DND-41 (cell line): ENCODE measurements at regions not wholly inside any gene's neighbourhood (a gene's known extent, or its start where the extent isn't known, plus 50 kb on each side); places are given as distances from the start of the nearest gene placed in this dataset.

Source experiments
- ATAC-seq: fragments of 200-7000 bp; cut with Tn5 transposase; 3 replicates; pipeline ENCODE4 v1.9.1; 2021; ENCODE audit warnings: low read depth; ENCODE audit not compliant: insufficient read depth
- DNase-seq: peaks from one replicate; pipeline ENCODE4 v3.0.0-alpha.2; 2020
- H2AFZ ChIP-seq: 2 replicates; pipeline ENCODE4 v1.6.0; 2012; ENCODE audit warnings: low read depth, low read length
- H3K27ac ChIP-seq: 2 replicates; pipeline ENCODE4 v1.5.1; 2012; ENCODE audit warnings: low read length, inconsistent platforms
- H3K27me3 ChIP-seq: fragments of 200-600 bp; sonication (generic); 2 replicates; pipeline ENCODE4 v1.6.0; 2012; ENCODE audit warnings: low read length, mild to moderate bottlenecking, inconsistent platforms; ENCODE audit not compliant: insufficient read depth, poor library complexity
- H3K36me3 ChIP-seq: 2 replicates; pipeline ENCODE4 v1.5.1; 2012; ENCODE audit warnings: low read length, inconsistent platforms; ENCODE audit not compliant: insufficient read depth
- H3K4me1 ChIP-seq: 2 replicates; pipeline ENCODE4 v1.5.1; 2012; ENCODE audit warnings: mild to moderate bottlenecking, low read length; ENCODE audit not compliant: insufficient read depth
- H3K4me2 ChIP-seq: 2 replicates; pipeline ENCODE4 v1.6.0; 2012; ENCODE audit warnings: mild to moderate bottlenecking, moderate library complexity, low read length, inconsistent platforms; ENCODE audit not compliant: insufficient read depth
- H3K4me3 ChIP-seq, 2 experiments: fragments of 200-600 bp in 1 of 2; shearing (Covaris generic) in 1 of 2; 2 replicates each; pipeline ENCODE4 v1.5.1; 2012 to 2016; ENCODE audit warnings: inconsistent platforms in 2 of 2, low read length in 2 of 2, mild to moderate bottlenecking in 2 of 2, low read depth in 1 of 2, moderate library complexity in 1 of 2
- H3K79me2 ChIP-seq: 2 replicates; pipeline ENCODE4 v1.6.0; 2012; ENCODE audit warnings: low read length, inconsistent platforms; ENCODE audit not compliant: insufficient read depth
- H3K9ac ChIP-seq: 2 replicates; pipeline ENCODE4 v1.6.0; 2012; ENCODE audit warnings: low read depth, mild to moderate bottlenecking, inconsistent platforms, low read length, moderate library complexity
- H3K9me3 ChIP-seq: 2 replicates; pipeline ENCODE4 v1.5.1; 2012; ENCODE audit warnings: low read length, moderate library complexity, mild to moderate bottlenecking, inconsistent platforms; ENCODE audit not compliant: insufficient read depth, severe bottlenecking
- H4K20me1 ChIP-seq: 2 replicates; pipeline ENCODE4 v1.6.0; 2012; ENCODE audit warnings: low read length; ENCODE audit not compliant: insufficient read depth
- EZH2 ChIP-seq: IDR thresholded peaks from 3 replicates; pipeline ENCODE4 v1.6.1; 2012; ENCODE audit warnings: borderline replicate concordance, low read depth, mild to moderate bottlenecking, moderate library complexity, low read length, inconsistent platforms; ENCODE audit not compliant: severe bottlenecking
- TF ChIP-seq, protein P1 (sequence below): IDR thresholded peaks from 2 replicates; pipeline ENCODE4 v1.5.1; 2012; ENCODE audit warnings: borderline replicate concordance, low read length, moderate library complexity, mild to moderate bottlenecking; ENCODE audit not compliant: poor library complexity, severe bottlenecking; ENCODE audit errors: extremely low read depth

DNA sequence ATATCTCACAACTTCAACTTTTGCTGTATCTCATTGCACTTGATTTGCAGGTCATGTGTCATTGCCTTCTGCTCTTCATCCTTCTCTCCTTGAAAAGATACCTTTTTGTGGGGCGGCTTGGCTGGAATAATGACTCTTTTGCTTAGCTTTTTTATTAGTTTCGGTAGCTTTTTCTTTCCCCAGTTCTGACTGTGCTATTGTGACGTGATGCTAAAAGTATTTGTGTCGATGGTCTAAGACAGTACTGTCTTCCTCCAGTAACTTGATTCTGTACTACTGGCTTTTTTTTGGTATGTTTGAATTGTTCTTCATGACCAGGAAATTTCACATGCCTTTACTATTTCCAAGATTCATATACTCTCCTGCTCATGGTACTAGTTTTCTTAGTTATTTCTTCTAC lies 63.1 kb downstream of the SLITRK1 start:
- no peaks in the 10 kb centered on the region for H3K27me3 ChIP-seq
- H3K27ac ChIP-seq, result no peak overlapping the region
- no peaks in the 10 kb centered on the region for H3K4me1 ChIP-seq
- no peak overlapping the region for H3K4me2 ChIP-seq
- H3K79me2 ChIP-seq, result no peaks in the 10 kb centered on the region
- H4K20me1 ChIP-seq, result no peaks in the 10 kb centered on the region
- peaks cover 6% of the 10 kb centered on the region; the same call in 1 of the 2 replicates for H3K36me3 ChIP-seq
- H3K4me3 ChIP-seq, result no peak overlapping the region
- TF ChIP-seq, protein P1, sequence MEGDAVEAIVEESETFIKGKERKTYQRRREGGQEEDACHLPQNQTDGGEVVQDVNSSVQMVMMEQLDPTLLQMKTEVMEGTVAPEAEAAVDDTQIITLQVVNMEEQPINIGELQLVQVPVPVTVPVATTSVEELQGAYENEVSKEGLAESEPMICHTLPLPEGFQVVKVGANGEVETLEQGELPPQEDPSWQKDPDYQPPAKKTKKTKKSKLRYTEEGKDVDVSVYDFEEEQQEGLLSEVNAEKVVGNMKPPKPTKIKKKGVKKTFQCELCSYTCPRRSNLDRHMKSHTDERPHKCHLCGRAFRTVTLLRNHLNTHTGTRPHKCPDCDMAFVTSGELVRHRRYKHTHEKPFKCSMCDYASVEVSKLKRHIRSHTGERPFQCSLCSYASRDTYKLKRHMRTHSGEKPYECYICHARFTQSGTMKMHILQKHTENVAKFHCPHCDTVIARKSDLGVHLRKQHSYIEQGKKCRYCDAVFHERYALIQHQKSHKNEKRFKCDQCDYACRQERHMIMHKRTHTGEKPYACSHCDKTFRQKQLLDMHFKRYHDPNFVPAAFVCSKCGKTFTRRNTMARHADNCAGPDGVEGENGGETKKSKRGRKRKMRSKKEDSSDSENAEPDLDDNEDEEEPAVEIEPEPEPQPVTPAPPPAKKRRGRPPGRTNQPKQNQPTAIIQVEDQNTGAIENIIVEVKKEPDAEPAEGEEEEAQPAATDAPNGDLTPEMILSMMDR, result no peak
- no peak for TF ChIP-seq EZH2
- H3K9me3 ChIP-seq, result peaks cover 18% of the 10 kb centered on the region
- ATAC-seq, result no peak
- H2AFZ ChIP-seq, result no peak overlapping the region
- H3K9ac ChIP-seq, result no peak overlapping the region
- DNase-seq, result no peak

DNA sequence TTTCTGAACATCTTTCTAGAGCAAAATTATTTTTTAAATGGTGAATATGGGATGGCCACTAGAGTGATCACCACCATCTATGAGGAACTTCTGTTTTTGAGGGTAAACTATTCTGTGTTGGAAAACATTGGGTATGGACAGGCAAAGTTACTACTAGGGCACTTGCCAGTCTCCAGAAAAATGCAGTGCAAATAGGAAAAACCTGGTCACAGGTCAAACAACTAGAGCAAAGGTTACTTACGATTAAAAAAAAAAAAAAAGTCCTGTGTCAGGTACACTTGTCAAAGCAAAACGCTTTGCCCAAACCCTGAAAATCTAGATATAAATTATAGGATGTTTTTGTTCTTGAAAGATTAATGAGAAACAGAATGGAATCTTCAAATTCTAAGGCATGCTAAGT lies 66.2 kb downstream of the SLITRK1 start:
- H3K27ac ChIP-seq, result no peak overlapping the region
- H3K4me2 ChIP-seq, result no peak overlapping the region
- no peak for DNase-seq
- no peaks in the 10 kb centered on the region for H3K36me3 ChIP-seq
- no peak overlapping the region for H3K4me3 ChIP-seq
- no peaks in the 10 kb centered on the region for H3K27me3 ChIP-seq
- no peaks in the 10 kb centered on the region for H4K20me1 ChIP-seq
- H2AFZ ChIP-seq, result no peak overlapping the region
- no peaks in the 10 kb centered on the region for H3K9me3 ChIP-seq
- H3K79me2 ChIP-seq, result no peaks in the 10 kb centered on the region
- TF ChIP-seq EZH2, result no peak
- TF ChIP-seq, protein P1, result no peak
- no peaks in the 10 kb centered on the region for H3K4me1 ChIP-seq
- ATAC-seq, result no peak
- H3K9ac ChIP-seq, result no peak overlapping the region

DNA sequence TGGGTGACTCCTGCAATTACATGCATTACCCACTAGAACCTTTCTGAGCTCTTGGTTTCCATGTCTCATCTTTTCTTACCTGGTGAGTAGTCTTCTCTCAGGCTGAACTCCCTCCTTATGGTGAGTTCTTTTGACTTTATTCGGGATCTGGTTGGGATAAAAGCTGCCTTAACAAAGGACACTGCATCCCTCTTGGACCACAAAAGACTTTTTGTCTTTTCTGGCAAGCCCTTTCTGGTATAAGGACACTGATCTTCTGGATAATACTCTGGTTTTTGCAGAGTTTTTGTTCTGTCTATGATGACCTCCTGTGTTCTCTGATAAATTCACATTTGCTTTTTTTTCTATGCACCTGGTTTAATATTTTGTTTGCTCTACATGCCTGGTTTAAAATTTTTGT lies 66.7 kb downstream of the SLITRK1 start:
- no peaks in the 10 kb centered on the region for H3K9me3 ChIP-seq
- no peaks in the 10 kb centered on the region for H3K36me3 ChIP-seq
- H3K27me3 ChIP-seq, result no peaks in the 10 kb centered on the region
- DNase-seq (no peak), ATAC-seq (no peak)
- H3K4me3 ChIP-seq, result no peak overlapping the region
- no peak overlapping the region for H3K9ac ChIP-seq
- no peaks in the 10 kb centered on the region for H3K79me2 ChIP-seq
- H3K4me1 ChIP-seq, result no peaks in the 10 kb centered on the region
- peak overlapping the region; percentile 49; the same call in 1 of the 2 replicates for H2AFZ ChIP-seq
- no peak overlapping the region for H3K27ac ChIP-seq
- H4K20me1 ChIP-seq, result no peaks in the 10 kb centered on the region
- no peak for TF ChIP-seq EZH2
- TF ChIP-seq, protein P1, result no peak
- no peak overlapping the region for H3K4me2 ChIP-seq

DNA sequence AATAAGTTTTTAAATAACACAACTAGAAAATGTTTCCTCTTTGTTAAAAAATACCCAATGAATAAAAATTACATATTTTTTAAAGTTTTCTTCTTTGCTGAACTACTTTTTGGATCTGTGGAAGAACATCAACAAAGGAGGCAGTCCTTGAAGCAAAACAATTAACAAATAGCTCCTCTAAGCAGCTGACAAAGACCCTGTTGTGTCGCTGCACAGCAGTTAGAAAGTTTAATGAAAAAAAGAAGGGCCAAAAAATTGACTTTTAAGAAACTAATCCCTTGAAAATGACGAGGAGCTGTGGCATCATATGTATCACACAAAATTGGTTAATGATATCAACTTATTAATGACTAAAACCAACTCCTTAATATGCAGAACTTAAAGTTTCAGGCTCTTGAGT lies 72.1 kb downstream of the SLITRK1 start:
- Histone ChIP-seq H3K36me3 (no peaks in the 10 kb centered on the region), H3K4me3 (no peak overlapping the region), H3K9me3 (no peaks in the 10 kb centered on the region), H3K27ac (no peak overlapping the region), H2AFZ (no peak overlapping the region), H3K4me1 (no peaks in the 10 kb centered on the region), H3K27me3 (no peaks in the 10 kb centered on the region), H4K20me1 (no peaks in the 10 kb centered on the region), H3K4me2 (no peak overlapping the region), H3K79me2 (no peaks in the 10 kb centered on the region), H3K9ac (no peak overlapping the region)
- ATAC-seq, result no peak
- TF ChIP-seq EZH2, result no peak
- TF ChIP-seq, protein P1, result no peak
- DNase-seq, result no peak
